ENCODE measurements at regions not wholly inside any gene's neighbourhood (a gene's known extent, or its start where the extent isn't known, plus 50 kb on each side); places are given as distances from the start of the nearest gene placed in this dataset.

DNA sequence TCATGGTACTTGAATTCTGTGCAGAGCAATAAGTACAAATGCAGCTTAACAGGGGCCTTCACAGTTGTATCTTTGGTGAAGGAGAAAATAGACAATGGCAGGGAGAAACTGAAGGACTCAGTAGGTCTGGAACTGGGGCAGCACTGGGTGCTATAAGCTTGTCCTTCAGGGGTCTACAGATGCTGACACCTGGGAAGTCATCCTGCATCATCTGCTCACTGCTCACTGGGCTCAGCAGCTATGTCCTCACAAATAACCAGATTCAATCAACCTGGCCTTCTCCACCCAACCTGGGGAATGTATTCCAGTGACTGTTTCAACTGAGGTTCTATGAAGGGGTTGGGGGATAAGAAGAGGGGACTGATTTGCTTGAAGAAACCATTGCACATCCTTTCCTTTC, 117.0 kb downstream of the ZNF280B start:
- CTCF ChIA-PET, result no interaction called here
- DNase-seq (ENCODE audit: low read depth, low spot score), result no peak
- no peak overlapping the region for H3K27ac ChIP-seq (ENCODE audit: low read depth, low read length)
- H3K27me3 ChIP-seq (ENCODE audit: control insufficient read depth, insufficient read depth, low read length), result peaks cover 6% of the 10 kb centered on the region
- no peak overlapping the region for H3K4me3 ChIP-seq (ENCODE audit: low read depth, low read length)
- no peaks in the 10 kb centered on the region for H3K9me3 ChIP-seq (ENCODE audit: control insufficient read depth, insufficient read depth, low read length)
- POLR2A ChIA-PET, result no interaction called here
- TF ChIP-seq, protein P1, sequence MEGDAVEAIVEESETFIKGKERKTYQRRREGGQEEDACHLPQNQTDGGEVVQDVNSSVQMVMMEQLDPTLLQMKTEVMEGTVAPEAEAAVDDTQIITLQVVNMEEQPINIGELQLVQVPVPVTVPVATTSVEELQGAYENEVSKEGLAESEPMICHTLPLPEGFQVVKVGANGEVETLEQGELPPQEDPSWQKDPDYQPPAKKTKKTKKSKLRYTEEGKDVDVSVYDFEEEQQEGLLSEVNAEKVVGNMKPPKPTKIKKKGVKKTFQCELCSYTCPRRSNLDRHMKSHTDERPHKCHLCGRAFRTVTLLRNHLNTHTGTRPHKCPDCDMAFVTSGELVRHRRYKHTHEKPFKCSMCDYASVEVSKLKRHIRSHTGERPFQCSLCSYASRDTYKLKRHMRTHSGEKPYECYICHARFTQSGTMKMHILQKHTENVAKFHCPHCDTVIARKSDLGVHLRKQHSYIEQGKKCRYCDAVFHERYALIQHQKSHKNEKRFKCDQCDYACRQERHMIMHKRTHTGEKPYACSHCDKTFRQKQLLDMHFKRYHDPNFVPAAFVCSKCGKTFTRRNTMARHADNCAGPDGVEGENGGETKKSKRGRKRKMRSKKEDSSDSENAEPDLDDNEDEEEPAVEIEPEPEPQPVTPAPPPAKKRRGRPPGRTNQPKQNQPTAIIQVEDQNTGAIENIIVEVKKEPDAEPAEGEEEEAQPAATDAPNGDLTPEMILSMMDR (IDR thresholded peaks at IDR 0.05; ENCODE audit: low read depth, low read length), result no peak

DNA sequence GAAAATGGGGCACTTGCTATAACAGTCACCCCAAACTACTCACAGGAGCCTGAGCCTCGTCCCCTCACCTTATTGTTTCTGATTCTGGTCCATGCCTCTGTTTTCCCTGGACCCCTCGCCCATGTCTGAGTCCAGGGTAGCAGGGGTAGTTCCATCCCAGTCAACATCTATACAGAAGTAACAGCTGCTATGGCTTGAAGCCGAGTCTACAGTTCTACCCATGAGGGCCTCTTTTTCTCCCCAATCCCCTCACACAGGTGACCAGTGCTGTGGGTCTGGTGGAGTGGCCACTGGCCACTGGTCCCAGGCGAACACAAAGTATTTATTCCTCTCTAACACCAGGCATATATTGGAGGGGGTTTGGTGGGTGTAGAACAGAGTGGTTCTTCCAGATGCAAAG, 116.4 kb downstream of the ZNF280B start:
- Histone ChIP-seq H3K27ac (ENCODE audit: low read depth, low read length) (no peak overlapping the region), H3K4me3 (ENCODE audit: low read depth, low read length) (no peak overlapping the region), H3K27me3 (ENCODE audit: control insufficient read depth, insufficient read depth, low read length) (peaks cover 6% of the 10 kb centered on the region), H3K9me3 (ENCODE audit: control insufficient read depth, insufficient read depth, low read length) (no peaks in the 10 kb centered on the region)
- TF ChIP-seq, protein P1 (IDR thresholded peaks at IDR 0.05; ENCODE audit: low read depth, low read length), result no peak
- no peak for DNase-seq (ENCODE audit: low read depth, low spot score)
- ChIA-PET POLR2A (no interaction called here), CTCF (interaction anchor here (2.8 kb wide), 1 partner anchor 30 kb away, joined by 14 read pairs; no protein-coding TSS in a partner anchor)

DNA sequence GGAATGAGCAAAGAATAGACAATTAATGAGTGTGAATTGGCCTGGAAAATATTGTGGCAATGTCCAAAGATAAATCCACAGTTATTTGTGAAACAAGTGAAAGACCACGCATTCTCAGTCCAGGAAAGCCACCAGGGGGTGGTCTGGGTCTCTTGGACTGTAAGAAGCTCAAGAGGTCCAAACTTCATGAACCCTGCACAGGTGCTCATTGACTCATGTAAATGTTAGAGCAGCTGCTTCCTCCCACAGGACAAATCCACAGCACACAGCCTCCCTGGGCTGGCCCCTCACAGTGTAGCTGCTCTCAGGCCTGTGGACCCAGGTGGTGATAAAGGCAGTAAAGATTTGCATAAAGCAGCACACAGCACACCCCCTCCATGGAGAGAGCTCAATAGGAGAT, 114.0 kb downstream of the ZNF280B start:
- ChIA-PET POLR2A (no interaction called here), CTCF (interaction anchor here (2.8 kb wide), 1 partner anchor 28 kb away, joined by 14 read pairs; no protein-coding TSS in a partner anchor)
- Histone ChIP-seq H3K4me3 (ENCODE audit: low read depth, low read length) (no peak overlapping the region), H3K27me3 (ENCODE audit: control insufficient read depth, insufficient read depth, low read length) (no peaks in the 10 kb centered on the region), H3K27ac (ENCODE audit: low read depth, low read length) (no peak overlapping the region), H3K9me3 (ENCODE audit: control insufficient read depth, insufficient read depth, low read length) (no peaks in the 10 kb centered on the region)
- TF ChIP-seq, protein P1 (IDR thresholded peaks at IDR 0.05; ENCODE audit: low read depth, low read length), result no peak
- no peak for DNase-seq (ENCODE audit: low read depth, low spot score)

DNA sequence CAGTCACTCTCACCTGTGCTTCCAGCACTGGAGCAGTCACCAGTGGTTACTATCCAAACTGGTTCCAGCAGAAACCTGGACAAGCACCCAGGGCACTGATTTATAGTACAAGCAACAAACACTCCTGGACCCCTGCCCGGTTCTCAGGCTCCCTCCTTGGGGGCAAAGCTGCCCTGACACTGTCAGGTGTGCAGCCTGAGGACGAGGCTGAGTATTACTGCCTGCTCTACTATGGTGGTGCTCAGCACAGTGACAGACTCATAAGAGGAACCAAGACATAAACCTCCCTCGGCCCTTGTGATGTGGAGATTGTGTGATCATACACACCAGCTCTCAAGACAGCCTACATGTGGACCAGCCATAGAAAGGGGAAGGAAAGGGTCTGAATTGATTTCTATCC, 113.3 kb downstream of the ZNF280B start:
- CTCF ChIA-PET, result interaction anchor here (1.4 kb wide), 1 partner anchor 28 kb away, joined by 8 read pairs; no protein-coding TSS in a partner anchor
- Histone ChIP-seq H3K27ac (ENCODE audit: low read depth, low read length) (no peak overlapping the region), H3K27me3 (ENCODE audit: control insufficient read depth, insufficient read depth, low read length) (no peaks in the 10 kb centered on the region), H3K4me3 (ENCODE audit: low read depth, low read length) (no peak overlapping the region), H3K9me3 (ENCODE audit: control insufficient read depth, insufficient read depth, low read length) (no peaks in the 10 kb centered on the region)
- TF ChIP-seq, protein P1 (IDR thresholded peaks at IDR 0.05; ENCODE audit: low read depth, low read length), result no peak
- no peak for DNase-seq (ENCODE audit: low read depth, low spot score)
- POLR2A ChIA-PET, result no interaction called here

- POLR2A ChIA-PET, result no interaction called here
Measured at GRCh38 chr22:22396741-22397291, 111.7 kb downstream of the ZNF280B start.

More at GRCh38 chr22:22396741-22397291, 111.7 kb downstream of the ZNF280B start:
- DNase-seq (ENCODE audit: low read depth, low spot score), result no peak
- Histone ChIP-seq H3K27ac (ENCODE audit: low read depth, low read length) (no peak overlapping the region), H3K9me3 (ENCODE audit: control insufficient read depth, insufficient read depth, low read length) (no peaks in the 10 kb centered on the region), H3K4me3 (ENCODE audit: low read depth, low read length) (no peak overlapping the region), H3K27me3 (ENCODE audit: control insufficient read depth, insufficient read depth, low read length) (no peaks in the 10 kb centered on the region)
- TF ChIP-seq, protein P1 (IDR thresholded peaks at IDR 0.05; ENCODE audit: low read depth, low read length), result no peak
- CTCF ChIA-PET, result interaction anchor here (1.4 to 1.5 kb wide), 3 partner anchors 26 to 54 kb away, joined by 3 to 8 read pairs (median 4); no protein-coding TSS in a partner anchor
